ENCODE measurements at regions not wholly inside any gene's neighbourhood (a gene's known extent, or its start where the extent isn't known, plus 50 kb on each side); places are given as distances from the start of the nearest gene placed in this dataset.
"Not testable (repeated sequence)": the region's sequence is repeated elsewhere in the genome, so short reads cannot be mapped to it uniquely, and the experiment has no call there.

DNA sequence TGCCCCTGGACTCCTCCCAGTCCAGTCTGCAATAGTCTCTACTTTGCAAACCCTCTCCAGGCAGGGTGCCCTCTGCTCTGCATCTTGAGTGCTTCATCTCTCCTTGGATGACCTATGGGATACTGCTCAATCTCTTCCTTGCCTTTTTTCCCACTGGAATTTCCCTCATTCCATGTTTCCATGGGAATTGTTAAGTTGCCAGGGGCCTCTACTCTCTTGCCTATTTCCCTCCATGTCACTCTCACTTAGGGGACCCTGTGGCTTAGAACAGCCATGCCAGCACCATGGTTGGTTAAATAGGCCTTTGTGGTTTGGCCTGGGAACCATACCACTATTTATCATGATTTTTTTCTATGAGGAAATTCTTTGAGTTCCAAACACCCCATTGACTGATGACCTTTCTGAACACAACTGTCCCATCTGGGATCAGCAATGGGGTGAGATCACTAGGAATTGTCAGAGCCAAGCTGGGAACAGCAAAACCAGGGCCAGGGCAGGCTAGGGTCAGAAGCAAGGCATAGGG lies 91.4 kb upstream of the RBMS1 start:
- no peak for DNase-seq

DNA sequence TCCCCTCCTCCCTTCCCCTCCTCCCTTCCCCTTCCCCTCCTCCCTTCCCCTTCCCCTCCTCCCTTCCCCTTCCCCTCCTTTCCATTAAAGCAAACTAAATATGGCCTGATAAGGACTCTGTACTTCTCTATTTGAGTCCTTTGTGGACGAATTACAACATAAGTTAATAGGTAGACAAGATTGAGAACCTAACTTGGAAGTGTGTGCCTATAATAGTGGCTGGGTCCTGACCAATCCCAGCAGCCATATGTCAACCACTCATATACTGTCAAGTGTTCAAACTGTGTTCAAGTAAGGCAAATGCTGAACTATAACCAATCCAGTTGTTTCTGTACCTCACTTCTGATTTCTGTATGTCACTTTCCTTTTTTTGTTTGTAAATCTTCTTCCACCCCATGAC lies 97.1 kb upstream of the RBMS1 start:
- no peak for DNase-seq

DNA sequence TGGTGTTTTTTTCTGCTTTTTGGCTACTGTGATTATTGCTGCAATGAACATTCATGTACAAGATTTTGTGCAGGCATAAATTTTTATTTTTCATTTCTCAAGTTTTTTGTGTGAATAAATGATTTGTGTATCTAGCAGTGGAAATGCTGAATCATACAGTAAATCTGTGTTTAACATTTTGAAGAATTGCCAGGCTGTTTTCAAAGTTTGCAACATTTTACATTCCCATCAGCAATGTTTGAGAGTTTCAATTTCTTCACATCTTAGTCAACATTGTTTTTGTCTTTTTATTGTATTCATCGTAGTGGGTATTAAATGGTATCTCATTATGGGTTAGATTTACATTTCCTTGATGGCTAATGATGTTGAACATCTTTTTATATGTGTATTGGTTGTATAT lies 98.8 kb upstream of the RBMS1 start:
- no peak for DNase-seq

DNA sequence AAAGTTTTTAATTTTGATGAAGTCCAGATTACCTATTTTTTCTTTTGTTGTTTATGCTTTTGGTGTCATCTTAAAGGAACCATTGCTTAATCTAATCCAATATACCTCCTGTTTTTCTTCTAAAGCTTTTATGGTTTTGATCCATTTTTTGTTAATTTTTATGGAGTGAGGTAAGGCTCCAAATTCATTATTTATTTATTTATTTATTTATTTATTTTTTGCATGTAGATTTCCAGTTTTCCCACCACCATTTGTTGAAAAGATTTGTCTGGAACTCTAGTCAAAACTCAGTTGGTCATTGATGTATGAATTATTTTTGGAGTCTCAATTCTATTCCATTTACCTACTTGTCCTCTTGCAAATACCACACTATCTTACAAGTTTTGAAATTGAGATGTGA lies 99.4 kb upstream of the RBMS1 start:
- DNase-seq, result no peak

DNA sequence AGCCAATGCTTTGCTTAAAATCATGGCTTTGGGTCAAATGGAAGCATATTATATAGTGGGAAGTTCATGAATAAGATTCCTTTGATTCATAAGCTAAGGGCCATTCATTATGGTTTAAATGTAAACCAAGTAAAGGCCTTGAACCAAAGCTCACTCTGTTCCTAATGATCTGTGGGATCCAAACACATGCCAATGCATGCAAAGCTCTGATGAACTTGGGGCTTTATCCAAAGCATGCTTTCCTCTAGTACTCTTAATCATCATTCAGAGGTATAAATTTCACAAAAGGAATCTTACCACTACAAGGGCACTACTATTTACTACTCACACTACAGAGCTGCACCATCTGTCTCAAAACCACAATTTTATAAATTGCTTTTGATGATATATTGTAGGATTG lies 102.8 kb upstream of the RBMS1 start:
- DNase-seq, result no peak

DNA sequence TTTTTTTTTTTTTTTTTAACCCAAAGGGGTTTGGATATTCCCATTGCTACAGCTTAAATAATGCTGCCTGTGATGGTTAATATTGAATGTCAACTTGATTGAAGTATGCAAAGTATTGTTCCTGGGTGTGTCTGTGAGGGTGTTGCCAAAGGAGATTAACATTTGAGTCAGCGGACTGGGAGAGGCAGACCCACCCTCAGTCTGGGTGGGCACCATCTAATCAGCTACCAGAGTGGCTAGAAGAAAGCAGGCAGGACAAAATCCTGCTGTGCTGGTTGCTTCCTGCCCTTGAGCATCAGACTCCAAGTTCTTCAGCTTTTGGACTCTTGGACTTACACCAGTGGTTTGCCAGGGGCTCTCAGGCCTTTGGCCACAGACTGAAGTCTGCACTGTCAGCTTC lies 106.8 kb upstream of the RBMS1 start:
- DNase-seq, result not testable (repeated sequence)

DNA sequence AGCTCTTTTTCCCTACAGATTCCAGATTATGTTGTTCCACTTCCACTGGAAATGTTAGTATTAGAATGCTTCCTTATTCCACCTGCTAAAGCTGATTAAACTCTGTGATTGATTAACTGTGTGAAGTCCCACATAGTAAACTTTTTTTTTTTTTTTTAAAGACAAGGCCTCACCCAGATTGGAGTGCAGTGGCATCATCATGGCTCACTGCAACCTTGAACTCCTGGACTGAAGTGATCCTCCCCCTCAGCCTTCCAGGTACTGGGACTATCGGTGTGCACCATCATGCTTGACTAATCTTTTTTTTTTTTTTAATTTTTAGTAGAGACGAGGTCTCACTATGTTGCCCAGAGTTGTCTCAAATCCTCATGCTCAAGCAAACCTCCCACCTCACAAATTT lies 108.5 kb upstream of the RBMS1 start:
- no peak for DNase-seq

DNA sequence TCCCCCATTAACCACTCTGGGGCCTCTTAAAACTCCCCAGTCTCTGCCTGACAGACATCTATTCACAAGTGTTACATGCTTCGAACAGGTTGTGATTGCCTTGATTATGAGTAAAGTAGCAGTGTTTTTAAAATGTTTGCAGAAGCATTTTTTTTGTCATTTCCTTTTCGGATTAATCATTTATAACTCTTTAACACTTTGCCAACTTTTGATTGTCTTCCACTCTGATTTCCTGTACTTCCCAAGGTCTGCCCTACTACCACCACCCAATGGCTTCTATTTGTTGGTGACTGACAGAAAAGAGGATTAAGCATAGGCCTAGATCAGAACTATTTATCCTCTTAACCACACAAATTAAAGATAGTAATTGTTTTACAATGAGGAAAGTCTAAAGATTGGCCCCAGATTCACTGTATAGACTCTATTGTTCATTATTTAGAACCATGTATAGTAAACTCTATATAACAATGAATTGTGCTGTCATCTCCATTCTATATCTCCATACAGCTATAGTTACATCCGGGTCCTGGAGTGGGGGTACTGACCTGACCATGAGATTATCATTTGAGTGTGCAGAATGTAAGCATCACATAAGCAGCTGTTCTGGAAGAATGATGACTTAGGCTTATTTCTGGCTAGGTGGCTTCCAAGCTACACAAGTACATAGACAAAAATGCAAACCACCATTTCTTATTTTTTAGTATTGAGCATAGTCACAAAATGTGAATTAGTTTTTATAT lies 110.3 kb upstream of the RBMS1 start:
- DNase-seq, result no peak

DNA sequence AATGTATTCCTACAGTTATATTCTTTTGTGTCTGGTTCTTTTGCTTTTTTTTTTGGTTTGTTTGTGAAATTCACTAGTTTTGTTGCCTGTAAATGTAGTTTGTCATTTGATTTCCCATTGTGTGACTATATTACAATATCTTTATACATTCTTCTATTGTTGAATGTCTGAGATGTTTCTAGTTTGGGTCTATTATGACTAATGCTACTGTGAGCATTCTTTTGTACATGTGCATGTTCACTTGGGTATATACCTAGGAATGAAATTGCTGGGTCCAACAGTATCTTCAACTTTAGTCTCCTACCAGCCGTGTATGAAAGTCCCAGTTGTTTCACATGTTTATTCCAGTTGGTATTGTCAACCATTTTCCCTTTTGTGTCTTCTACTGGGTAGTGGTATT lies 112.7 kb upstream of the RBMS1 start:
- no peak for DNase-seq

DNA sequence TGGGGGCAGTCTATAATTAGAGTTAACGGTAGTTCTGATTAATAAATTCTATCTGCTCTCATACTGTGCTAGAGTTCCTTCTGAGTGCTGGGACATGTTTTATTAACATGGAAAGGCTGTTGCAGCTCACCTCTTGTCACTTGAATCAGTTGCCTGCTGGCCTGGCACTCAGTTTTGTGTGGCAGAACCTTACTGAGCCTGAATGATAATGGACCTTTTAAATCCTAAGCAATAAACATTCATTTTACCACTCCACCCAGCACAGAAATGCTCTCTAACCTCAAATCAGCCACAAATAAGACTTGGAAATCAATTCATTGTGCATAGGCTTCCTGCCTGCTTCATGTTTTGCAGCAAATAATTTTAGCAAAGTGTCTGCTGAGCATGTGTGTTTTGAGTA lies 115.0 kb upstream of the RBMS1 start:
- no peak for DNase-seq

DNA sequence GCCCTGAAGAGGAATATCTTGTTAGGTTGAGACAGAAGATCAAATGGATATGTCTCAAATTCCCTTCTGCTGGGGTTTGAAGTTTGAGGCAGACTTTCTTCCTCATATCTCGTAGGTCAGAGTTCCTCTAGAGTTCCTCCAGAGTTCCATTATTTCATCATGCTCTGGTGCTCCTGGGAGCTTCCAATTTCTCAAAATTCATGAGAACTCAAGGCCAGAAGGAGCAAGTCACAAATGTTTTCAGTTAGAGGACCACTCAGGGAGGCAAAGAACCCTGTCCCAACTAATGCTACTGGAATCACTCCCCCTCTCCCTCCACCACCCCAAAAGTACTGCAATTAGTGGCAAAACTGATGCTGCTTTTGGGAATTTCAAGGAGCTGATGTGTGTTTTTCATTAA lies 115.7 kb upstream of the RBMS1 start:
- no peak for DNase-seq

DNA sequence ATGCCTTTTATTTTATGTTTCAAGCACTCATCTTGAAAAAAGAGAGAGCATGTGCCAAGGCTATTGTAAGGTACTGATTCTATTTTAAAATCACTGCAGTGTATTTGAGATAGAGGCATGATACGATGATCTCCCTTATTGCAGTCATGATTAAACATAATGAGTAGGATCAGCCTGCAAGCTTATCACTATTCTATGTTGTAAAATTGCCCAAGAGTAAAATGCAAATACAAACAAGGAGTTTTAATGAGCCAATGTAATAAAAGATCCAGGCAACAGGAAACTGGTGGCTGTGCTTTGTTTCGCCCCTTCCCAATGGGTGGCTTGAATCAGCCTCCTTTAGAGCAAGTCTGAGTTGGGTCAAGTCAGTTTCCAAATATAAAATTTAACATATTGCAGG lies 116.4 kb upstream of the RBMS1 start:
- no peak for DNase-seq

DNA sequence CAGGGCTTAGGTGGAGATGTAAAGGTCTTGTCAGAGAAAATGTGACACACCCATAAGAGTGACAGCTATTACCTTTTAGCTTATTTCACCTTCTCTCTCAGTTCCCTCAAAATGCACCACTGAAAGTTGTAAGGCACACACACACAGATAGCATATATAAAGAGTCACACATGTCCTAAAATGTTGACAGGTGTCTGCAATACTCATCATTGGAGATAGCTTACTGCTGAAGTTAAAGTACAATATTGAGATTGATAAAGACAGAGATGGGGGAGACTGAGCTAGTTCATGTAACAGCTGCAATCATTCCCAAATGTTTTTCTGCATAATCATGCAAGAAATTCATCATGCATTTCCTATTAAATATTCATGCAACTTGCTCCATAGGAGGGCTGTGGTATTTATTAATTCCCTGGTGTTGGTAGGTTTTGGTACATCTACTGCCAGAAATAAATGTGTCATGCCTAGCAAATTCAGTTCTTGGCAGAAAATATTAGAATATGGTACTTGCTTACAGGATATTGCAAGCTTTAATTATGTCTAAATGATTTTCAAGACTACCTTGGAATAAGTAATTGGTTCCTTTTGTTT lies 118.8 kb upstream of the RBMS1 start:
- no peak for DNase-seq

DNA sequence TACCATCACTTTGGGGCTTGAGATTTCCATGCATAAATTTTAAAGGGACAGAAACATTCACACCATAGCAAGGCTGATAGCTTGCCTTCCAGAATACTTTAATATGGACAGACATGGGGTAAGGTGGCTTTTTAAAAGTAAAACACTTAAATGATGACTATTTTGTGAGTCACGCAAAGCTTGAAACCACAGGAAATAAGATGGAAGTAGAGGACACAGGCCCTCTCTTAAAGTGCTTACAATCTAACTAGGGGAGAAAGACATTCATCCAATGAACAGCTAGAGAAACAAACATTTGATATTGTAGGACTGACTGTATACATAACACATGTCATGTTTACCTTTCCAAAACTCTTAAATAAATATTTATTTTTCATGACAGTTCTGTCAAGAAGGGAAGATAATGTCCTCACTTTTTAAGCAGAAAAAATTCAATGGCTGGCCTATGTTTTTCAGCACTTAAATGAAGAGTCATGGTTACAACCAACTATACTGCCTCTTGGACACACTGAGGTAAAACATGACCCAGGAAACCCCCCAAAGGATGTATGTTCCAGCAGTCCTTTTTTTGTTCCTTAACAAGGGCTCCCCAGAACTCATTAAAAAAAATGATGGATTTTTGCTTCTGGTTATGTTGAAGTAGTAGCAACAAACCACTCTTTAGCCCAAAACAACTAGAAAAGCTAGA lies 120.0 kb upstream of the RBMS1 start:
- DNase-seq, result no peak

DNA sequence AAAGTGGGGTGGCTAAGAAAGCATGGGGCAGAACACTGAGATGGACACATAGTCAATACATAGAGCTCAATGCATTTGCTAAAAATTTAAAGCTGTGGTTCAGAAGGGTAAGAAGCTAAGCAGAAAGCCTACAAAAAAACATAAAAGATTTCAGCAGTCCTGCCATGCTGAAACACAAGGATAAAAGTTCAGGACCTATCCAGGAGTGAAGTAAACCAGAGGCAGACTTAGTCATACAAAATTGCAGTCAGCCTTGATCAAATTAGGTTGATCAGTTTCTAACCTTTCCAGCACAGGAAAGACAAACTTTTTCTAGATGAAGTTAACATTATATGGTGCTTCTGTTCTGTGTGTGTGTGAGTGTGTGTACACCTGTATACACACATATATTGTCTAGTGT lies 120.8 kb upstream of the RBMS1 start:
- no peak for DNase-seq

DNA sequence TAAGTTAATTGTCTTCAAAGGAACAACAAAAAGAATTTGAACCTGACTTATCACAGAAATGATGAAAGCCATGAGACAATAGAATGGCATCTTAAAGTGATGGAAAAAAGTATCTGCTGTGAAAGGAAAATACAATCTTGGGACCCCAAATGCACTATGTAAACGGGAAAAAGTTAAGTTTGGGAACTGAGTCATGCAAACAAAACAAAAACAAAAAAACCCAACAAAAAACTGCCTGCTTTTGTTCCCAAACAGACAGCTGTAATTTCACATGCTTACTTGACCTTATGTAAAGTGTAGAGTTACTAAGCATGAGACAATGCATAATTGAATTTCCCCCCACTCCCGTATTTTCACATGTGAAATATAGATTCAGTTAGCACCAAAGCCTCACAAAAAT lies 122.1 kb upstream of the RBMS1 start:
- DNase-seq, result no peak

DNA sequence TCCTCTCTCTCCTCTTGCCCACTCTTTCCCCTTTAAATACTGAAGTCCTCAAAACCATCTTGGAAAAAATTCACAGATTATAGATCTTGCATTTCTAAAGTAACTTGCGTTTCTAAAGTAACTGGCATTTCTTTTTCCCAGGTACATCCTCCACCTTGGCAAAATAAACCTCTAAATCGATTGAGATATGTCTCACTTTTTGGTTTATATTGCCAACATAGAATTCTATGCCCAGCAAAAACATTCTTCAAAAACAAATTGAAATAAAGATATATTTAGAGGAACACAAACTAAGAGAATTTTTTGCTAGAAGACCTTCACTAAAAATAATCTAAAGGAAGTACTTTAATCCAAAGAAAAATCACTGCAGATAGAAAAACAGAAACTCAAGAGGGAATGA lies 122.5 kb upstream of the RBMS1 start:
- no peak for DNase-seq

DNA sequence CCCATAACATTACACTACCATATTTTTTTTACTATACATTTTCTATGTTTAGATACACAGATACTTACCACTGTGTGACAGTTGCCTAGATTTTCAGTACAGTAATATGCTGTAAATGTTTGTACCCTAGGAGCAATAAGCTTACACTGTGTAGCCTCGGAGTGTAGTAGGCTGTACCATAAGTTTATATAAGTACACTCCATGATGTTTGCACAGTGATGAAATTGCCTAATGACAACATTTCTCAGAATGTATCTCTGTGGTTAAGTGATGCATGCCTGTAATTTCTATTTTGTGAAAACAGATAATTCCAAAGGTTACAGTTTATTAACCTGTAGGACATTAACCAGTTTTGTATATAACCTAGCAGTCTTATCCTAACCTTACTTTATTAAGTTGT lies 128.1 kb upstream of the RBMS1 start:
- DNase-seq, result no peak

DNA sequence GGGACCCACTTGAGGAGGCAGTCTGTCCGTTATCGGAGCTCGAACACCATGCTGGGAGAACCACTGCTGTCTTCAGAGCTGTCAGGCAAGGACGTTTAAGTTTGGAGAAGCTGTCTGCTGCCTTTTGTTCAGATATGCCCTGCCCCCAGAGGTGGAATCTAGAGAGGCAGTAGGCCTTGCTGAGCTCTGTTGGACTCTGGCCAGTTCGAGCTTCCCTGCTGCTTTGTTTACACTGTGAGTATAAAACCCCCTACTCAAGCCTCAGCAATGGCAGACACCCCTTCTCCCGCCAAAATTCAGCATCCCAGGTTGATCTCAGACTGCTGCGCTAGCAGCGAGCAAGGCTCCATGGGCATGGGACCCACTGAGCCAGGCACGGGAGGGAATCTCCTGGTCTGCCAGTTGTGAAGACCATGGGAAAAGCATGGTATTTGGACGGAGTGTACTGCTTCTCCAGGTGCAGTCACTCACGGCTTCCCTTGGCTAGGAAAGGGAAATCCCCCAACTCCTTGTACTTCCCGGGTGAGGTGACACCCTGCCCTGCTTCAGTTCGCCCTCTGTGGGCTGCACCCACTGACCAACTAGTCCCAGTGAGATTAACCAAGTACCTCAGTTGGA lies 134.5 kb upstream of the RBMS1 start:
- not testable (repeated sequence) for DNase-seq

DNA sequence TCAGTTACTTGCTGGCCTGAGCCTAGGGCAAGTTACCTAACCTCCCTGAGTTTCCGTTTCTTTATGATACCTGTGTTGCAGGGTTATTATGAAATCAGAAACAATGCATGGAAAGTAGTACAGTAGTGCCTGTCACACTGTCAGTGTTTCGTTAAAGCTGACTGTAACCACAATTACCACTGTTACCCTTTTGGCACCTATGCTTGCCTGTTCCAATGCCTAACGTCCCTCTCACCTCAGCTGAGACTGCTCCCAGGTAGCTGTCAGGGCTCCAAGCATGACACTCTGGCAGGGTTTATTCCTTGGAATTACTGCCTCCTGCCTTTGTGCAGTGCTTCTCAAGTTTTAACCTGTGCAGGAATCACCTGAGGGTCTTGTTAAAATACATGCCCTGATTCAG lies 135.2 kb upstream of the RBMS1 start:
- no peak for DNase-seq

DNA sequence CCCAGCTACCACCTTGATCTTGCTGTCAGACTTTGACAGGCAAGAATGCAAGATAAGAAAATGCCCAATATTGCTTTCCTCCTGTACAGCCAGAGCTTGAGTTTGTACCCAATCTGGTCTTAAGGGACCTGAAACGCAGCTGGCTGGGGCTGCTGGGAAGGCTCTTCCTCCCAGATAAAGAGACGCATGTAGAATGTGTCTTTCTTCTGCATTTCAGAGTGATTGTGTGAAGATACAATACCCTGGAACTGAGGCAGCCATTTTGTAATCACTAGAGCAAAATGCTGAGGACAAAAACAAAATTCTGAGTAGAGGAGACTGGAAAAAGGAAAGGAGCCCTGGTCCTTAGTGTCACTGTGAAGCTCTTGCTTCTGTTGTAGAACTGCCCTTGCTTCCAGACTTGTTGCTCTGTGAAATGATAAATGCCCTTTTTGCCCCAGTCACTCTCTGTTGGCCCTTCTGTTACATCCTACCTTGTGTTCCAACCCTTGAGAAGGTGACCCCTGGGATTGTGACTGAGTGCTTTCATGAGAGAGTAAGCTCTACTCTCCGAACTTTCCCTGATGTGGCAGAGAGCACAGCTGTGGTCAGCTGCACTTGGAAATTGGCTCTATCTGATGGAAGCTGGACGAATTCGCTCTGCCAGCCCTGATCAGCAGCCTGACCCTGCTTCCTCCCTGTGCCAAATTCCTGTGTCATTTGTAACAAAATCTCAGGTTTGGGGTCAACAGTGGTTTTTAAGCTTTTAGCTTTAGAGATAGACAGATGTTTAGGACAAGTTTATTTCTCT lies 137.4 kb upstream of the RBMS1 start:
- DNase-seq, result no peak

DNA sequence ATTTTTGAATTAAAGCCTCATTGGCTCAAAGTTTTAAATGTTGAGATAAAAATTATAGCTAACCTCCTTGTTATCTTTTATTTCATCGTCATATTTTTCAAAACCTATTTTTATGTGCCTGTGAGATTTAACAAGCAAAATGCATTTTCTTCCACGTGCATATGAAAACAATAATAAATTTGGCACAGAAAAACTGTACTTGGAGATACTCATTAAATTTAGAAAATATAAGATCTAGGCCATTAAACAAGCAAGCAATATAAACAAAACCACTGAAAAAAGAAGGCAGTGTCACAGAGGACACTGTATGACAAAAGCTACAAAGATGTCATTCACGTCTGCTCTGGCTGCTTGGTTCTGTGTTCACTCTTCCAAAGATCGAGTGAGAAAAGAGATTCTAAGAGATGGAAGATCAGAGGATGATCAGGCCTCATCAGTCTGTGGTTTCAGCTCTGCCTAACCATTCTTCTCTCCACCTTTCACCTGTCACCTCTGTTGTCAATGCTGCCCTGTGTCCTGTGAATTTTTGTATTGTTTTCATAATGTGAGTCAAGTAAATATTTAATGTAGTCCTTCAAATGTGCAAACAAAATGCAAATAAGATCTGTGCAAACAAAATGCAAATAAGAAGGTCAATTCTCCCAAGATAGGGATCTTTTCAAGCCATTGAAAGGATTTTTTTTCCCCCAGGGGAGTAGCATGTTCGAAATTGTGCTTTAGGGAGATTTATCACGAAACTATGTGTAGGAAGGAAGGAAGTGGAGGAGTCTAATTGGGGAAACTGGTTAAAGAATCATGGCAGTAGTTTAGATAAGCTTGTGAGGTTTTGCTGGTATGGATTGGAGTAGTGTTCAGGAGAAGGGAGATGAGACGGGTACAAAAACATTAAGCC lies 138.7 kb upstream of the RBMS1 start:
- no peak for DNase-seq

Measured in NCI-H2081 treated with DMSO at 0.1 percent for 48 hours (cell line).